NCI-H526 treated with DMSO at 0.1 percent for 48 hours (cell line): ENCODE measurements at regions not wholly inside any gene's neighbourhood (a gene's known extent, or its start where the extent isn't known, plus 50 kb on each side); places are given as distances from the start of the nearest gene placed in this dataset.
A peak's percentile ranks its signal among the peaks of the same experiment; 100 is the strongest.

Source experiments
- DNase-seq: peaks from one replicate; lab custom pipeline; 2025; lab: John Stamatoyannopoulos, UW

- no peak for DNase-seq
Measured at GRCh38 chr18:44589693-44590355, 90.9 kb upstream of the SETBP1 start.

GRCh38 chr18:44590956-44591670, 89.6 kb upstream of the SETBP1 start:
- no peak for DNase-seq

GRCh38 chr18:44592639-44593038, 88.0 kb upstream of the SETBP1 start:
- DNase-seq = no peak

GRCh38 chr18:44594799-44595467, 85.8 kb upstream of the SETBP1 start:
- DNase-seq = no peak

- no peak for DNase-seq
Measured at GRCh38 chr18:44597797-44598196, 82.9 kb upstream of the SETBP1 start.

- no peak for DNase-seq
Measured at GRCh38 chr18:44598514-44598913, 82.2 kb upstream of the SETBP1 start.

GRCh38 chr18:44599412-44599811, 81.3 kb upstream of the SETBP1 start:
- no peak for DNase-seq

GRCh38 chr18:44601447-44601846, 79.2 kb upstream of the SETBP1 start:
- DNase-seq = no peak

- no peak for DNase-seq
Measured at GRCh38 chr18:44602380-44602779, 78.3 kb upstream of the SETBP1 start.

- DNase-seq = no peak
Measured at GRCh38 chr18:44602845-44603244, 77.8 kb upstream of the SETBP1 start.

- DNase-seq = no peak
Measured at GRCh38 chr18:44609181-44609941, 71.3 kb upstream of the SETBP1 start.

GRCh38 chr18:44620812-44621211, 59.9 kb upstream of the SETBP1 start:
- DNase-seq = no peak

- no peak for DNase-seq
Measured at GRCh38 chr18:44624052-44624451, 56.6 kb upstream of the SETBP1 start.

GRCh38 chr18:44625386-44625785, 55.3 kb upstream of the SETBP1 start:
- peak; percentile 40 for DNase-seq

GRCh38 chr18:44626236-44626635, 54.5 kb upstream of the SETBP1 start:
- no peak for DNase-seq

- no peak for DNase-seq
Measured at GRCh38 chr18:44626807-44627206, 53.9 kb upstream of the SETBP1 start.

GRCh38 chr18:44627280-44627679, 53.4 kb upstream of the SETBP1 start:
- no peak for DNase-seq

GRCh38 chr18:44629406-44629805, 51.3 kb upstream of the SETBP1 start:
- DNase-seq = no peak

GRCh38 chr18:44630118-44630517, 50.6 kb upstream of the SETBP1 start:
- DNase-seq = no peak
